Astrocyte (in vitro differentiated cells and primary cell): ENCODE measurements at regions not wholly inside any gene's neighbourhood (a gene's known extent, or its start where the extent isn't known, plus 50 kb on each side); places are given as distances from the start of the nearest gene placed in this dataset.
"Not testable (repeated sequence)": the region's sequence is repeated elsewhere in the genome, so short reads cannot be mapped to it uniquely, and the experiment has no call there.

Experiments used
- CTCF ChIP-seq: IDR thresholded peaks from 2 replicates; pipeline ENCODE4 v1.5.1; 2011; ENCODE audit warnings: low read depth, mild to moderate bottlenecking, inconsistent platforms, low read length, moderate library complexity; ENCODE audit not compliant: insufficient read depth
- EZH2 ChIP-seq: IDR thresholded peaks from 2 replicates; pipeline ENCODE4 v1.6.1; 2012; ENCODE audit warnings: mild to moderate bottlenecking, low read length, inconsistent platforms; ENCODE audit not compliant: insufficient read depth

- TF ChIP-seq CTCF, EZH2: not testable (repeated sequence)
Observed at GRCh38 chr20:4310616-4311015, 61.5 kb upstream of the ADRA1D start.
